ENCODE measurements at regions not wholly inside any gene's neighbourhood (a gene's known extent, or its start where the extent isn't known, plus 50 kb on each side); places are given as distances from the start of the nearest gene placed in this dataset.

GRCh38 chr12:108389544-108389943, 50.4 kb upstream of the CMKLR1 start:
- intact Hi-C loops (cut with micrococcal nuclease; ENCODE audit: unreplicated experiment) (no loop called here), in situ Hi-C loops (cut with HindIII; ENCODE audit: low pct_unique_long_range_greater_than_20kb, low sequenced_read_pairs) (no loop called here)
- Histone ChIP-seq H3K4me3 (ENCODE audit: low read depth in 2 of 2, low read length in 2 of 2) (no peak overlapping the region), H3K27me3 (ENCODE audit: control insufficient read depth, insufficient read depth, low read length) (no peaks in the 10 kb centered on the region), H3K27ac (ENCODE audit: low read length) (no peak overlapping the region), H3K36me3 (ENCODE audit: control insufficient read depth, insufficient read depth, low read length) (no peaks in the 10 kb centered on the region), H3K4me1 (ENCODE audit: control insufficient read depth, insufficient read depth, low read length) (no peaks in the 10 kb centered on the region), H3K9me3 (ENCODE audit: control insufficient read depth, insufficient read depth, low read depth, low read length) (no peaks in the 10 kb centered on the region)
- ChIA-PET CTCF (no interaction called here), POLR2A (no interaction called here)
- TF ChIP-seq CTCF (IDR thresholded peaks at IDR 0.05) (no peak), REST (IDR thresholded peaks at IDR 0.05; ENCODE audit: insufficient read depth in 1 of 2, low read depth in 2 of 2, low read length in 1 of 2) (no peak), POLR2AphosphoS5 (IDR thresholded peaks at IDR 0.05; ENCODE audit: low read depth, low read length) (no peak), TCF7L2 (IDR thresholded peaks at IDR 0.05; ENCODE audit: low read depth, low read length) (no peak), SIN3A (IDR thresholded peaks at IDR 0.05; ENCODE audit: borderline replicate concordance, insufficient read depth, low read depth, low read length) (no peak)
- no TSS peak for BruUV-seq (replicated peaks)
- ATAC-seq (no peak), DNase-seq (ENCODE audit: low read depth, low spot score) (no peak)
